ENCODE measurements at regions not wholly inside any gene's neighbourhood (a gene's known extent, or its start where the extent isn't known, plus 50 kb on each side); places are given as distances from the start of the nearest gene placed in this dataset.

DNA sequence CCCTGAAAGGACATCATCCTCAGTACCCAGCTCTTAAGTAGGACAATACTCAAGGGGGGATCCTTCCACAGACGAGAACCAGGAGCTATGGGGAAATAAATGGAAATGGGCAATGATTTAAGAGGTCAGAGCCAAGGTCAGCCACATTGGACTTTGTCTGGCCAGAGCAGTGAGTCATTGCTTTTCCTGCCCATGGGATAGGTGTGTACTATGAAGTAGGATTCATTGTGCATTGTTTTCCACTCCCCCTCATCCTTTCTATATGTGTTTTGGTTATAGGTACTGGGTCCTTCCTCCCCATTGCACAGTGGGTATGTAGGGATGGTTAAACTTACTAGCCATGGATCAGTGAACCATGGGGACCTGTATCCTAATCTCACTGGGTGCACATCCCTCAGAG, 328.9 kb upstream of the USP25 start (continued):
- peak; percentile 36; the same call in 1 of the 2 replicates for TF ChIP-seq JUNB (CRISPR knock-in tag; IDR thresholded peaks at IDR 0.05; ENCODE audit: borderline replicate concordance)
- TF ChIP-seq RFX1 (IDR thresholded peaks at IDR 0.05), result no peak
- TF ChIP-seq POLR2G (IDR thresholded peaks at IDR 0.05; ENCODE audit: low read depth, low read length), result no peak
- TF ChIP-seq ZNF24 (IDR thresholded peaks at IDR 0.05), result no peak
- no peak for TF ChIP-seq ZNF607 (CRISPR knock-in tag; IDR thresholded peaks at IDR 0.05; ENCODE audit: borderline replicate concordance)
- TF ChIP-seq, protein P1, sequence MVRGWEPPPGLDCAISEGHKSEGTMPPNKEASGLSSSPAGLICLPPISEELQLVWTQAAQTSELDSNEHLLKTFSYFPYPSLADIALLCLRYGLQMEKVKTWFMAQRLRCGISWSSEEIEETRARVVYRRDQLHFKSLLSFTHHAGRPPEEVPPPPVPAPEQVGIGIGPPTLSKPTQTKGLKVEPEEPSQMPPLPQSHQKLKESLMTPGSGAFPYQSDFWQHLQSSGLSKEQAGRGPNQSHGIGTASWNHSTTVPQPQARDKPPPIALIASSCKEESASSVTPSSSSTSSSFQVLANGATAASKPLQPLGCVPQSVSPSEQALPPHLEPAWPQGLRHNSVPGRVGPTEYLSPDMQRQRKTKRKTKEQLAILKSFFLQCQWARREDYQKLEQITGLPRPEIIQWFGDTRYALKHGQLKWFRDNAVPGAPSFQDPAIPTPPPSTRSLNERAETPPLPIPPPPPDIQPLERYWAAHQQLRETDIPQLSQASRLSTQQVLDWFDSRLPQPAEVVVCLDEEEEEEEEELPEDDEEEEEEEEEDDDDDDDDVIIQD (CRISPR knock-in tag; IDR thresholded peaks at IDR 0.05; ENCODE audit: low read depth), result peak; percentile 86; the same call in 1 of the 2 replicates
- TF ChIP-seq PRMT3 (CRISPR knock-in tag; IDR thresholded peaks at IDR 0.05; ENCODE audit: borderline replicate concordance, low read depth), result no peak
- peak; percentile 61 for TF ChIP-seq NR2F6 (IDR thresholded peaks at IDR 0.05)
- peak; percentile 63 for TF ChIP-seq NR2F6 (CRISPR knock-in tag; IDR thresholded peaks at IDR 0.05)
- TF ChIP-seq, protein P2, sequence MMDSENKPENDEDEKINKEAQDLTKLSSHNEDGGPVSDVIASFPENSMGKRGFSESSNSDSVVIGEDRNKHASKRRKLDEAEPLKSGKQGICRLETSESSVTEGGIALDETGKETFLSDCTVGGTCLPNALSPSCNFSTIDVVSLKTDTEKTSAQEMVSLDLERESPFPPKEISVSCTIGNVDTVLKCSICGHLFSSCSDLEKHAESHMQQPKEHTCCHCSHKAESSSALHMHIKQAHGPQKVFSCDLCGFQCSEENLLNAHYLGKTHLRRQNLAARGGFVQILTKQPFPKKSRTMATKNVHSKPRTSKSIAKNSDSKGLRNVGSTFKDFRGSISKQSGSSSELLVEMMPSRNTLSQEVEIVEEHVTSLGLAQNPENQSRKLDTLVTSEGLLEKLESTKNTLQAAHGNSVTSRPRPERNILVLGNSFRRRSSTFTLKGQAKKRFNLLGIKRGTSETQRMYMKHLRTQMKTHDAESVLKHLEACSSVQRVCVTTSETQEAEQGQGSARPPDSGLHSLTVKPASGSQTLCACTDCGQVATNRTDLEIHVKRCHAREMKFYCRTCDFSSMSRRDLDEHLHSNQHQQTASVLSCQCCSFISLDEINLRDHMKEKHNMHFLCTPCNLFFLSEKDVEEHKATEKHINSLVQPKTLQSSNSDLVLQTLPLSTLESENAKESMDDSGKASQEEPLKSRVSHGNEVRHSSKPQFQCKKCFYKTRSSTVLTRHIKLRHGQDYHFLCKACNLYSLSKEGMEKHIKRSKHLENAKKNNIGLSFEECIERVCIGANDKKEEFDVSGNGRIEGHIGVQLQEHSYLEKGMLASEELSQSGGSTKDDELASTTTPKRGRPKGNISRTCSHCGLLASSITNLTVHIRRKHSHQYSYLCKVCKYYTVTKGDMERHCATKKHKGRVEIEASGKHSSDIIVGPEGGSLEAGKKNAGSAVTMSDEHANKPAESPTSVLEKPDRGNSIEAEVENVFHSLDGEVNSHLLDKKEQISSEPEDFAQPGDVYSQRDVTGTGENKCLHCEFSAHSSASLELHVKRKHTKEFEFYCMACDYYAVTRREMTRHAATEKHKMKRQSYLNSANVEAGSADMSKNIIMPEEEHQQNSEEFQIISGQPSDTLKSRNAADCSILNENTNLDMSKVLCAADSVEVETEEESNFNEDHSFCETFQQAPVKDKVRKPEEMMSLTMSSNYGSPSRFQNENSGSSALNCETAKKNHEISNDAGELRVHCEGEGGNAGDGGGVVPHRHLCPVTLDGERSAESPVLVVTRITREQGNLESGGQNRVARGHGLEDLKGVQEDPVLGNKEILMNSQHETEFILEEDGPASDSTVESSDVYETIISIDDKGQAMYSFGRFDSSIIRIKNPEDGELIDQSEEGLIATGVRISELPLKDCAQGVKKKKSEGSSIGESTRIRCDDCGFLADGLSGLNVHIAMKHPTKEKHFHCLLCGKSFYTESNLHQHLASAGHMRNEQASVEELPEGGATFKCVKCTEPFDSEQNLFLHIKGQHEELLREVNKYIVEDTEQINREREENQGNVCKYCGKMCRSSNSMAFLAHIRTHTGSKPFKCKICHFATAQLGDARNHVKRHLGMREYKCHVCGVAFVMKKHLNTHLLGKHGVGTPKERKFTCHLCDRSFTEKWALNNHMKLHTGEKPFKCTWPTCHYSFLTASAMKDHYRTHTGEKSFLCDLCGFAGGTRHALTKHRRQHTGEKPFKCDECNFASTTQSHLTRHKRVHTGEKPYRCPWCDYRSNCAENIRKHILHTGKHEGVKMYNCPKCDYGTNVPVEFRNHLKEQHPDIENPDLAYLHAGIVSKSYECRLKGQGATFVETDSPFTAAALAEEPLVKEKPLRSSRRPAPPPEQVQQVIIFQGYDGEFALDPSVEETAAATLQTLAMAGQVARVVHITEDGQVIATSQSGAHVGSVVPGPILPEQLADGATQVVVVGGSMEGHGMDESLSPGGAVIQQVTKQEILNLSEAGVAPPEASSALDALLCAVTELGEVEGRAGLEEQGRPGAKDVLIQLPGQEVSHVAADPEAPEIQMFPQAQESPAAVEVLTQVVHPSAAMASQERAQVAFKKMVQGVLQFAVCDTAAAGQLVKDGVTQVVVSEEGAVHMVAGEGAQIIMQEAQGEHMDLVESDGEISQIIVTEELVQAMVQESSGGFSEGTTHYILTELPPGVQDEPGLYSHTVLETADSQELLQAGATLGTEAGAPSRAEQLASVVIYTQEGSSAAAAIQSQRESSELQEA (CRISPR knock-in tag; IDR thresholded peaks at IDR 0.05; ENCODE audit: not compliant biosample characterization), result no peak
- TF ChIP-seq ZNF563 (CRISPR knock-in tag; IDR thresholded peaks at IDR 0.05), result no peak
- peak; percentile 36 for TF ChIP-seq TBL1XR1 (IDR thresholded peaks at IDR 0.05; ENCODE audit: borderline replicate concordance, low read length, partially characterized antibody)
- TF ChIP-seq SP4 (CRISPR knock-in tag; IDR thresholded peaks at IDR 0.05), result no peak
- no peak for TF ChIP-seq ZNF781 (CRISPR knock-in tag; IDR thresholded peaks at IDR 0.05; ENCODE audit: borderline replicate concordance, not compliant biosample characterization)
- TF ChIP-seq POGZ (CRISPR knock-in tag; IDR thresholded peaks at IDR 0.05), result peak; percentile 75; the same call in 1 of the 2 replicates
- TF ChIP-seq ZNF234 (CRISPR knock-in tag; conservative IDR thresholded peaks at IDR 0.05), result no peak
- TF ChIP-seq ZNF274 (CRISPR knock-in tag; IDR thresholded peaks at IDR 0.05), result no peak
- peak; percentile 55 to 66; a peak in 3 of 4 replicates for TF ChIP-seq NR2F1 (CRISPR knock-in tag; IDR thresholded peaks at IDR 0.05)
- no peak for TF ChIP-seq FOXO1 (CRISPR knock-in tag; IDR thresholded peaks at IDR 0.05)
- no peak for TF ChIP-seq ZNF775 (CRISPR knock-in tag; IDR thresholded peaks at IDR 0.05; ENCODE audit: borderline replicate concordance)
- TF ChIP-seq ATM (IDR thresholded peaks at IDR 0.05; ENCODE audit: borderline replicate concordance), result no peak
- TF ChIP-seq, protein P3, sequence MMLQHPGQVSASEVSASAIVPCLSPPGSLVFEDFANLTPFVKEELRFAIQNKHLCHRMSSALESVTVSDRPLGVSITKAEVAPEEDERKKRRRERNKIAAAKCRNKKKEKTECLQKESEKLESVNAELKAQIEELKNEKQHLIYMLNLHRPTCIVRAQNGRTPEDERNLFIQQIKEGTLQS (CRISPR knock-in tag; IDR thresholded peaks at IDR 0.05), result 0 out of 2 replicates have a peak, but pooled peaks have one; percentile 35
- TF ChIP-seq HNF4A (CRISPR knock-in tag; IDR thresholded peaks at IDR 0.05), result peak; percentile 31; the same call in 1 of the 2 replicates
